ENCODE measurements at regions not wholly inside any gene's neighbourhood (a gene's known extent, or its start where the extent isn't known, plus 50 kb on each side); places are given as distances from the start of the nearest gene placed in this dataset.

DNA sequence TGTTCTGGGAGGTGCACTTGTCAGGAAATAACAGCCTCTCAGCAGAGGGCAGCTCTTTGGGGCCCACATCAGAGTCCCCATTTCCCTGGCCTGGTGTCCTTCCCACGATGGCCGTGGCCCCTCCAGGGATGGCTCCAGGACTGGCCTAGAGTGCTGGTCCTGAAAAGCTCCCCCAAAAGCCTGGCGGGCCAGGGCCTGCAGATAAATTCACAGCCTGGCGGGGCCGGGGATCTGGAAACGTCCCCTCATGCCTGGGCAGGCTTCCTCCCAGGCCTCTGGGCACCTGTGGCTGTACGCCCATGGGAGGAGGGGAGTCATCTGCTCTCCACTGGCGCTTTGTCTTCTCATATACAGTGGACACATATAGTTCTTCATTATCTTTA is 52.6 kb upstream of the HS6ST1 start:
- no peaks in the 10 kb centered on the region for H3K27me3 ChIP-seq (ENCODE audit: control insufficient read depth in 2 of 2, insufficient read depth in 2 of 2, low read length in 2 of 2)
- H3K9me1 ChIP-seq (replicated peaks; ENCODE audit: control insufficient read depth, extremely low read depth, insufficient read depth, low read length): no peaks in the 10 kb centered on the region
- H4K20me1 ChIP-seq (replicated peaks; ENCODE audit: control insufficient read depth, extremely low read depth, insufficient read depth, low read length): no peaks in the 10 kb centered on the region
- DNase-seq (ENCODE audit: low read depth, low spot score): no peak
- no peak overlapping the region for H2AFZ ChIP-seq (ENCODE audit: low read depth, low read length)
- ChIA-PET CTCF (interaction anchor here (0.9 kb wide), 1 partner anchor 8 kb away, joined by 3 read pairs; no protein-coding TSS in a partner anchor), POLR2A (no interaction called here)
- FAIRE-seq: no peak
- H3K79me2 ChIP-seq (ENCODE audit: control insufficient read depth, insufficient read depth, low read length): no peaks in the 10 kb centered on the region
- H3K4me3 ChIP-seq (replicated peaks in 1 of 3; ENCODE audit: insufficient read depth in 1 of 3, low read depth in 1 of 3, low read length in 3 of 3): no peak overlapping the region
- no peak overlapping the region for H3K9ac ChIP-seq (replicated peaks; ENCODE audit: extremely low read depth, insufficient read depth, low read length)
- BruUV-seq (replicated peaks): no TSS peak
- dilution Hi-C loops (cut with MboI; ENCODE audit: extremely low pct_ligation_motif_present, low sequenced_read_pairs): no loop called here
- intact Hi-C loops (cut with micrococcal nuclease): no loop called here
- no peaks in the 10 kb centered on the region for H3K4me1 ChIP-seq (ENCODE audit: control insufficient read depth, extremely low read depth, insufficient read depth, low read length)
- H3K27ac ChIP-seq (ENCODE audit: insufficient read depth, low read depth, low read length): no peak overlapping the region
- H3K9me3 ChIP-seq (replicated peaks; ENCODE audit: control insufficient read depth, insufficient read depth, low read length): no peaks in the 10 kb centered on the region
- TF ChIP-seq MYC (IDR thresholded peaks at IDR 0.05; ENCODE audit: low read depth, low read length) (no peak), JUN (IDR thresholded peaks at IDR 0.05; ENCODE audit: borderline replicate concordance, insufficient read depth, insufficient read length, low read depth) (no peak), MAX (IDR thresholded peaks at IDR 0.05; ENCODE audit: insufficient read depth, insufficient read length) (no peak), GATA2 (IDR thresholded peaks at IDR 0.05; ENCODE audit: insufficient read depth, insufficient read length, low read depth, low read length) (no peak), CTCF (IDR thresholded peaks at IDR 0.05; ENCODE audit: extremely low read depth in 1 of 2, insufficient read depth in 1 of 2, low read depth in 1 of 2, low read length in 2 of 2) (no peak)
- no peaks in the 10 kb centered on the region for H3K36me3 ChIP-seq (ENCODE audit: control insufficient read depth in 2 of 2, extremely low read depth in 1 of 2, insufficient read depth in 2 of 2, low read length in 2 of 2)
- no peak overlapping the region for H3K4me2 ChIP-seq (ENCODE audit: insufficient read depth, low read length)

DNA sequence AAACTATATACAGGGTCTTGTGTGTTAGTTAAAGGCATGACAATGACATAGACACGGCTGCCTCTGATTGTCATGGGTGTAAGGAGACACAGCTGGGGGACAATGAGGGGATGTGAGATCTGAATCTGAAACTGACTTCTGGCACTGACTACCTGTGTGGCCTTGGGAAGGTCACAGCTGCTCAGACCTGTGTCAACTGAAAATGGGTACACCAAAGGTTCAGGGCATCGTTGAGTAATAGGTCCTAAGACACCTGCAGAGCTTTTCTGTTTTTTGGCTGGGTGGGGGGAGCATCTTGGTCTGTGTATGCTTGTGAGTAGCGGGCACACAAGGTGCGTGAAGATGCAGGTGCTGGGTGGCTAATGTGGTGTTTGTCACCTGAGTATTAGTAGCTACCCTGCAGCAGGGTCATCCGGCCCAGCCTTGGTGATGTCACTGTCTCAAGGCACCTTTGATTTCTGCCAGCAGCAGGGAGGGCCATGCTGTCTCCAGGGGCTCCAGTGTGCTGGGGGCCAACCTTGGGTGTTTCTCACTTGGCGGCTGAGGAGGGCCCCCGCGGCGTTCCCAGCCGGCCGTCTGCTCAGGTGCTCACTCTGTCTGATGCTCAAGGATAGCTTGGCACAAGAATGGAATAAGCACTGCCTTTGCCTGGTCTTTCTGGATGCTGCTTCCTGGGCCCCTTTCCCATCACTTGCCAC is 53.1 kb upstream of the HS6ST1 start:
- Histone ChIP-seq H3K4me3 (replicated peaks in 1 of 3; ENCODE audit: insufficient read depth in 1 of 3, low read depth in 1 of 3, low read length in 3 of 3) (no peak overlapping the region), H3K4me1 (ENCODE audit: control insufficient read depth, extremely low read depth, insufficient read depth, low read length) (no peaks in the 10 kb centered on the region), H2AFZ (ENCODE audit: low read depth, low read length) (no peak overlapping the region), H3K9ac (replicated peaks; ENCODE audit: extremely low read depth, insufficient read depth, low read length) (no peak overlapping the region), H3K27me3 (ENCODE audit: control insufficient read depth in 2 of 2, insufficient read depth in 2 of 2, low read length in 2 of 2) (no peaks in the 10 kb centered on the region), H3K79me2 (ENCODE audit: control insufficient read depth, insufficient read depth, low read length) (no peaks in the 10 kb centered on the region), H3K27ac (ENCODE audit: insufficient read depth, low read depth, low read length) (no peak overlapping the region), H3K4me2 (ENCODE audit: insufficient read depth, low read length) (no peak overlapping the region), H3K36me3 (ENCODE audit: control insufficient read depth in 2 of 2, extremely low read depth in 1 of 2, insufficient read depth in 2 of 2, low read length in 2 of 2) (no peaks in the 10 kb centered on the region), H3K9me1 (replicated peaks; ENCODE audit: control insufficient read depth, extremely low read depth, insufficient read depth, low read length) (no peaks in the 10 kb centered on the region), H3K9me3 (replicated peaks; ENCODE audit: control insufficient read depth, insufficient read depth, low read length) (no peaks in the 10 kb centered on the region), H4K20me1 (replicated peaks; ENCODE audit: control insufficient read depth, extremely low read depth, insufficient read depth, low read length) (no peaks in the 10 kb centered on the region)
- intact Hi-C loops (cut with micrococcal nuclease): no loop called here
- dilution Hi-C loops (cut with MboI; ENCODE audit: extremely low pct_ligation_motif_present, low sequenced_read_pairs): no loop called here
- DNase-seq (ENCODE audit: low read depth, low spot score) (no peak), FAIRE-seq (no peak)
- TF ChIP-seq MAX (IDR thresholded peaks at IDR 0.05; ENCODE audit: insufficient read depth, insufficient read length) (no peak), CTCF (IDR thresholded peaks at IDR 0.05; ENCODE audit: extremely low read depth in 1 of 2, insufficient read depth in 1 of 2, low read depth in 1 of 2, low read length in 2 of 2) (no peak), POLR2AphosphoS5 (IDR thresholded peaks at IDR 0.05; ENCODE audit: insufficient read depth, low read depth, low read length) (no peak), JUN (IDR thresholded peaks at IDR 0.05; ENCODE audit: borderline replicate concordance, insufficient read depth, insufficient read length, low read depth) (no peak), FOS (IDR thresholded peaks at IDR 0.05; ENCODE audit: borderline replicate concordance, insufficient read depth, low read length) (no peak), MYC (IDR thresholded peaks at IDR 0.05; ENCODE audit: low read depth, low read length) (no peak)
- BruUV-seq (replicated peaks): no TSS peak
- POLR2A ChIA-PET: no interaction called here
- CTCF ChIA-PET: no interaction called here
